Duodenal mucosa (tissue), 2 donors: ENCODE measurements at regions not wholly inside any gene's neighbourhood (a gene's known extent, or its start where the extent isn't known, plus 50 kb on each side); places are given as distances from the start of the nearest gene placed in this dataset.

Experiments
- H3K27ac ChIP-seq: one replicate; pipeline ENCODE4 v1.7.0; 2013; ENCODE audit warnings: low read depth, low read length
- H3K27me3 ChIP-seq, 2 donors: one replicate each; pipeline ENCODE4 v1.7.0; 2013; ENCODE audit warnings: low read length in 2 of 2, control low read depth in 1 of 2; ENCODE audit not compliant: insufficient read depth in 2 of 2, control insufficient read depth in 1 of 2
- H3K36me3 ChIP-seq, 2 donors: one replicate each; pipeline ENCODE4 v1.7.0; 2013; ENCODE audit warnings: low read length in 2 of 2, control low read depth in 1 of 2; ENCODE audit not compliant: insufficient read depth in 2 of 2, control insufficient read depth in 1 of 2
- H3K4me1 ChIP-seq, 2 donors: one replicate each; pipeline ENCODE4 v1.7.0; 2013; ENCODE audit warnings: low read length in 2 of 2, control low read depth in 1 of 2; ENCODE audit not compliant: insufficient read depth in 2 of 2, control insufficient read depth in 1 of 2
- H3K4me3 ChIP-seq, 2 donors: one replicate each; pipeline ENCODE4 v1.7.0; 2013; ENCODE audit warnings: low read length in 2 of 2, low read depth in 1 of 2
- H3K9ac ChIP-seq, 2 donors: one replicate each; pipeline ENCODE4 v1.7.0; 2013; ENCODE audit warnings: low read length in 2 of 2, low read depth in 1 of 2
- H3K9me3 ChIP-seq, 2 donors: one replicate each; pipeline ENCODE4 v1.7.0; 2013; ENCODE audit warnings: low read length in 2 of 2, control low read depth in 1 of 2; ENCODE audit not compliant: control insufficient read depth in 1 of 2

DNA sequence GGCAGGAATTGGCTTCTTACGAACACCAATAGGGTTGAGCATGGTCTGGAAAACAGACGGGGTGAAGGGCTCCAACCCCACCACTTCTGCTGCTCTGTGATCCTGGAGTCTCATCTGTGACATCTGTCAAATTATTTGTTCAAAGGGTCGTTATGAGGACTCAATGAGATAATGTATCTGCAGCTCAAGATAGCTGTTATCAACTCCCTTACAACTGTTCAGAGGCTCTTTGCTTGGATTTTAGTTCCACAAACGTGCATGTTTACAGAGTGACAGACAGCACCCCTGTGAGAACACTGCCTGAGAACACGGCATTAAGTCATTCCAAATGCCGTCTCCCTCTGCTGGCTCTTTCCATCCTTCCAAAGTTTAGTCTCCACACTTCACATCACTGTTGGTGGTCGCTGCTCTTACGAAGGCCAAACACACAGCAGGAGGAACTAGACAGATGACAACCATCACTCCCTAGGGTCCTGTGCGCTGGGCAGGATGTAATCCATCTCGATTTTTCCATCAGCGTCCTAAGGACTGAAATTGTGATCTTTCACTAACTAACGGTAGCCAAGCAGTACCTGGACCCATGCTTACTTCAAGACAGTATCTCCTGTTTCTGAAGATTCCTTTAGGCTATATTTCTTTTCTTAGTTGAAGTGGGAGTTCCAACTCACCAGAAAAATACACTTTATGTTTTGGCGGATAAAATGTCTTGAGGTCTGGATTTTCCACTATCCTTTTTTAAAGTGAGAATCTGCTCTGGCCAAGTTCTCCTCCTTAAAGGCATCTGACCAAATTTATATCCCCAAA, 220.3 kb downstream of the ANAPC1 start:
- H3K4me3 ChIP-seq = no peak overlapping the region
- no peaks in the 10 kb centered on the region for H3K9me3 ChIP-seq
- H3K9ac ChIP-seq = no peak overlapping the region
- H3K4me1 ChIP-seq = peaks cover 0 to 13% of the 10 kb centered on the region in 2 donors
- peaks cover 0 to 5% of the 10 kb centered on the region in 2 donors for H3K27me3 ChIP-seq
- no peaks in the 10 kb centered on the region for H3K36me3 ChIP-seq
- no peak overlapping the region for H3K27ac ChIP-seq

DNA sequence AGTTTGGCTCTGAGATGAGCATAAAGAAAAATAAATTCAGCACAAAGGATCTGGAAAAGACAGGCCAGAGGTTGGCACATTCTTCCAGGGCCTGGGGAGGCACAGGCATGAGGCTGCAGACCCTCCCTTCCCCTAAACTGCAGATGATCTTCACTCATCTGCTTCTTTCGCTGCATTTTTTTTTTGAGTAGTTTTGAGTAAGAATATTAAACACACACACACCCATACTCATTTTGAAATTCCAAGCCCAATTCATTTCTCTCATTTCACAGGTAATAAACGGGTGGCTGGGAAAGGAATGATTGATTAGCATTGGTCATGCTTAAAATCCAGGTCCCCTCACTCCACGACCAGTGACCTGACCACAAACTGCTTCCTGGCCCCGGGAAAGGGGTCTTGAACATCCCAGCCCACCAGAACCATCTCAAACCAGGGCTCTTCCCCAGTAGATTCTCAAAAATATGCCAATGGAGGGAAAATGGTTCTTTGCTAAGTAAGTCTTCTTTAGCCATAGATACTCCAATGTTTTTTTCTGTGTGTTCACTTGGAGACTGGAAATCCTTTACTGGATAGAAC, 219.6 kb downstream of the ANAPC1 start:
- Histone ChIP-seq H3K27me3 (peaks cover 0 to 5% of the 10 kb centered on the region in 2 donors), H3K27ac (no peak overlapping the region), H3K9ac (no peak overlapping the region), H3K36me3 (no peaks in the 10 kb centered on the region), H3K4me3 (no peak overlapping the region), H3K9me3 (no peaks in the 10 kb centered on the region), H3K4me1 (peaks cover 0 to 9% of the 10 kb centered on the region in 2 donors)

DNA sequence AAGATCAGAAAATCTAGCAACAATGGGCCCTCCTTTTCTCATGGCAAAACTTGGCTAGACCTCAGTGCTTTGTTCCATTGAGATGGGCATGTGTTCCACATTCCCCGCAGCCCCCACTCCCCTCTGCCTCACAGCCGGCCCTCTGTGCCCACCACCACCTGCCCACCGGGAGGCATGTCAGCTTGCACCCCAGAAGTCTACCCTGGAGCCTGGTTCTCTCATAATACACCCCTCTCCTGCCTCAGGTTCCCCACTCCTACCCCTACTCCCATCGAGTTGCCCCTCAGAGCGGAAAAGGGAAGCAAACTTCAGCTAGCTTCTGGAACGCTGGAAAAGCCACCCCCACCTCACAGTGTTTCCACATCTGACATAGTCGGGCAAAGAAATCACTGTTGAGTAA, 219.0 kb downstream of the ANAPC1 start:
- peaks cover 0 to 5% of the 10 kb centered on the region in 2 donors for H3K27me3 ChIP-seq
- H3K9ac ChIP-seq = no peak overlapping the region
- no peaks in the 10 kb centered on the region for H3K36me3 ChIP-seq
- H3K4me1 ChIP-seq = peaks cover 0 to 6% of the 10 kb centered on the region in 2 donors
- H3K27ac ChIP-seq = no peak overlapping the region
- H3K4me3 ChIP-seq = no peak overlapping the region
- H3K9me3 ChIP-seq = no peaks in the 10 kb centered on the region

DNA sequence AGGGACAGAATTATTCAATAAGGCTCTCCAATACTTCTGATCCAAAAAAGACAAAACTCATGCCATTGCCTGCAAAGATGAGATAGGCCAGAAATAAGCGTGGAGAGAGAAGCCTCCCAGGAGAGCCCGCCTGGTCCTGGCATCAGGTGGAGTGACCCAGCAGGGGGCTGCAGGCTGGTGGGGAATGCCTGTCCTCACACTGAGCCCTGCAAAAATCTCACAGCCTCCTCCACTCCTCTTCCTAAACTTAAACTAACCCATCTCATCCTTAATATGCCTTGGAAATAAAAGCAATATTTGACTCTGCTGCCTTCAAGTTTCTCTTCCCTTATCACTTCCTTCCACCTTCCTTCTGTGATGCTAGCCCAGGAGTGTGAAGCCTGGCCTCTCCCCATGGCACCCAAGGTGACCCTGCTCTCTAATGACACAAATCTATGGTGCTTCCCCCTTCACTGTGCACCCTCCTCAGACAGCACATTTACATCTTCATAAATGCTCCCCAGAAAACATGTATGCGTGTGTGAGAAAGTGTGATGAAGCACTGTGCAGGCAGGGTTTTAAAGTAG, 218.4 kb downstream of the ANAPC1 start:
- no peak overlapping the region for H3K4me3 ChIP-seq
- H3K9ac ChIP-seq = no peak overlapping the region
- H3K4me1 ChIP-seq = peaks cover 0 to 6% of the 10 kb centered on the region in 2 donors
- H3K36me3 ChIP-seq = no peaks in the 10 kb centered on the region
- peaks cover 0 to 5% of the 10 kb centered on the region in 2 donors for H3K27me3 ChIP-seq
- no peaks in the 10 kb centered on the region for H3K9me3 ChIP-seq
- no peak overlapping the region for H3K27ac ChIP-seq

GRCh38 chr2:111666160-111666559, 217.8 kb downstream of the ANAPC1 start:
- H3K9ac ChIP-seq = no peak overlapping the region
- no peaks in the 10 kb centered on the region for H3K9me3 ChIP-seq
- H3K27ac ChIP-seq = no peak overlapping the region
- H3K27me3 ChIP-seq = peaks cover 0 to 5% of the 10 kb centered on the region in 2 donors
- H3K36me3 ChIP-seq = no peaks in the 10 kb centered on the region
- H3K4me3 ChIP-seq = no peak overlapping the region
- peaks cover 0 to 6% of the 10 kb centered on the region in 2 donors for H3K4me1 ChIP-seq

- H3K27me3 ChIP-seq = peaks cover 0 to 5% of the 10 kb centered on the region in 2 donors
- H3K9me3 ChIP-seq = no peaks in the 10 kb centered on the region
- no peak overlapping the region for H3K4me3 ChIP-seq
- no peak overlapping the region for H3K27ac ChIP-seq
- H3K4me1 ChIP-seq = peaks cover 0 to 6% of the 10 kb centered on the region in 2 donors
- H3K9ac ChIP-seq = no peak overlapping the region
- H3K36me3 ChIP-seq = no peaks in the 10 kb centered on the region
Measured at GRCh38 chr2:111667001-111667400, 217.0 kb downstream of the ANAPC1 start.

- Histone ChIP-seq H3K4me1 (peaks cover 0 to 6% of the 10 kb centered on the region in 2 donors), H3K27me3 (peaks cover 0 to 5% of the 10 kb centered on the region in 2 donors), H3K36me3 (no peaks in the 10 kb centered on the region), H3K9me3 (no peaks in the 10 kb centered on the region), H3K4me3 (no peak overlapping the region), H3K9ac (no peak overlapping the region), H3K27ac (no peak overlapping the region)
Measured at GRCh38 chr2:111667542-111668273, 216.3 kb downstream of the ANAPC1 start.

DNA sequence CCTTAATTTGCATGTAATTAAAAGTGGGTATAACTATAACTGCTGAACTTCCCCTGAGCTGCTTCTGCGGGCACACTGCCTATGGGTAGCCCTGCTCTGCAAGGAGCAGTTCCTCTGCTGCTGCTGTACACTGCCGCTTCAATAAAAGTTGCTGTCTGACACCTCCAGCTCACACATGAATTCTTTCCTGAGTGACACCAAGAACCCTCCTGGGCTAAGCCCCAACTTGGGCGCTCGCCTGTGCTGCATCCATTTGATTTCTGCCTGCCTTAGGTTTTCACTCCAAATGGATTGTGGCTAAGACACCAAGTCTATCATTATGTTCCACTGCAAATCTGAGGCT, 215.7 kb downstream of the ANAPC1 start:
- Histone ChIP-seq H3K9ac (no peak overlapping the region), H3K4me3 (no peak overlapping the region), H3K36me3 (no peaks in the 10 kb centered on the region), H3K9me3 (no peaks in the 10 kb centered on the region), H3K27me3 (peaks cover 0 to 5% of the 10 kb centered on the region in 2 donors), H3K27ac (no peak overlapping the region), H3K4me1 (peaks cover 0 to under 1% of the 10 kb centered on the region in 2 donors)

- Histone ChIP-seq H3K27ac (no peak overlapping the region), H3K4me3 (no peak overlapping the region), H3K4me1 (no peaks in the 10 kb centered on the region), H3K9ac (no peak overlapping the region), H3K27me3 (peaks cover 0 to 5% of the 10 kb centered on the region in 2 donors), H3K9me3 (no peaks in the 10 kb centered on the region), H3K36me3 (no peaks in the 10 kb centered on the region)
Measured at GRCh38 chr2:111668741-111669140, 215.3 kb downstream of the ANAPC1 start.
